ENCODE measurements at regions not wholly inside any gene's neighbourhood (a gene's known extent, or its start where the extent isn't known, plus 50 kb on each side); places are given as distances from the start of the nearest gene placed in this dataset.

DNA sequence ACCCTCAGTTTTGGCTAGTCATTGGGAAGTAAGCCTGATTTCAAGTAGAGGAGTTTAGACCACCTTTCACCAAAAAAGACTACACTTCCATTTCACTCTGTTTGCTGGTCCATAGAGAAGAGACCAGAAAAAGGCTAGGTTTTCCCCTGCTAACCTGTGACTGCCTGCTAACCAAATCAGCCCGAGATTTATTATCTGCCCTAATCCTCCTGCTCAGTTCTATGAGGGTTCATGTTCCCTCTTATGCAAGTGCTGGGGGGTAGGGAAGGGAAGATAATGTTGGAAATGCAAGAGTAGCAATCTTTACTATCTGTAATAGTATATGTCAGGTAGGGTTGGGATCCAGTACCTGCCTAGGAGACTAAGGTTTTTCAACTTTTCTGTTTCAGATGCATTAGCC lies 51.6 kb upstream of the CCNG1 start:
- no peak overlapping the region for H3K9ac ChIP-seq (replicated peaks; ENCODE audit: extremely low read depth, insufficient read depth, low read length)
- no peak overlapping the region for H3K27ac ChIP-seq (ENCODE audit: insufficient read depth, low read depth, low read length)
- BruUV-seq (replicated peaks): no TSS peak
- H3K36me3 ChIP-seq (ENCODE audit: control insufficient read depth in 2 of 2, extremely low read depth in 1 of 2, insufficient read depth in 2 of 2, low read length in 2 of 2): no peaks in the 10 kb centered on the region
- dilution Hi-C loops (cut with MboI; ENCODE audit: extremely low pct_ligation_motif_present, low sequenced_read_pairs): no loop called here
- H3K4me3 ChIP-seq (replicated peaks in 1 of 3; ENCODE audit: insufficient read depth in 1 of 3, low read depth in 1 of 3, low read length in 3 of 3): no peak overlapping the region
- no peaks in the 10 kb centered on the region for H3K9me3 ChIP-seq (replicated peaks; ENCODE audit: control insufficient read depth, insufficient read depth, low read length)
- intact Hi-C loops (cut with micrococcal nuclease): no loop called here
- ChIA-PET CTCF (interaction anchor here (2.2 kb wide), 1 partner anchor 23 kb away, joined by 7 read pairs; no protein-coding TSS in a partner anchor), POLR2A (no interaction called here)
- no peaks in the 10 kb centered on the region for H3K4me1 ChIP-seq (ENCODE audit: control insufficient read depth, extremely low read depth, insufficient read depth, low read length)
- no peaks in the 10 kb centered on the region for H3K9me1 ChIP-seq (replicated peaks; ENCODE audit: control insufficient read depth, extremely low read depth, insufficient read depth, low read length)
- no peak overlapping the region for H3K4me2 ChIP-seq (ENCODE audit: insufficient read depth, low read length)
- no peaks in the 10 kb centered on the region for H4K20me1 ChIP-seq (replicated peaks; ENCODE audit: control insufficient read depth, extremely low read depth, insufficient read depth, low read length)
- DNase-seq (ENCODE audit: low read depth, low spot score) (no peak), FAIRE-seq (no peak)
- H2AFZ ChIP-seq (ENCODE audit: low read depth, low read length): no peak overlapping the region
- no peaks in the 10 kb centered on the region for H3K27me3 ChIP-seq (ENCODE audit: control insufficient read depth in 2 of 2, insufficient read depth in 2 of 2, low read length in 2 of 2)
- H3K79me2 ChIP-seq (ENCODE audit: control insufficient read depth, insufficient read depth, low read length): no peaks in the 10 kb centered on the region
- TF ChIP-seq JUN (IDR thresholded peaks at IDR 0.05; ENCODE audit: borderline replicate concordance, insufficient read depth, insufficient read length, low read depth) (no peak), POLR2AphosphoS5 (IDR thresholded peaks at IDR 0.05; ENCODE audit: insufficient read depth, low read depth, low read length) (no peak), MYC (IDR thresholded peaks at IDR 0.05; ENCODE audit: low read depth, low read length) (no peak), GATA2 (IDR thresholded peaks at IDR 0.05; ENCODE audit: insufficient read depth, insufficient read length, low read depth, low read length) (no peak), POLR2A (IDR thresholded peaks at IDR 0.05; ENCODE audit: low read depth, low read length) (no peak), EZH2 (IDR thresholded peaks at IDR 0.05; ENCODE audit: borderline replicate concordance, low read depth, low read length, severe bottlenecking) (no peak), FOS (IDR thresholded peaks at IDR 0.05; ENCODE audit: borderline replicate concordance, insufficient read depth, low read length) (no peak)
- TF ChIP-seq, protein P1, sequence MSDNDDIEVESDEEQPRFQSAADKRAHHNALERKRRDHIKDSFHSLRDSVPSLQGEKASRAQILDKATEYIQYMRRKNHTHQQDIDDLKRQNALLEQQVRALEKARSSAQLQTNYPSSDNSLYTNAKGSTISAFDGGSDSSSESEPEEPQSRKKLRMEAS (IDR thresholded peaks at IDR 0.05; ENCODE audit: insufficient read depth, insufficient read length): no peak
- TF ChIP-seq, protein P2, sequence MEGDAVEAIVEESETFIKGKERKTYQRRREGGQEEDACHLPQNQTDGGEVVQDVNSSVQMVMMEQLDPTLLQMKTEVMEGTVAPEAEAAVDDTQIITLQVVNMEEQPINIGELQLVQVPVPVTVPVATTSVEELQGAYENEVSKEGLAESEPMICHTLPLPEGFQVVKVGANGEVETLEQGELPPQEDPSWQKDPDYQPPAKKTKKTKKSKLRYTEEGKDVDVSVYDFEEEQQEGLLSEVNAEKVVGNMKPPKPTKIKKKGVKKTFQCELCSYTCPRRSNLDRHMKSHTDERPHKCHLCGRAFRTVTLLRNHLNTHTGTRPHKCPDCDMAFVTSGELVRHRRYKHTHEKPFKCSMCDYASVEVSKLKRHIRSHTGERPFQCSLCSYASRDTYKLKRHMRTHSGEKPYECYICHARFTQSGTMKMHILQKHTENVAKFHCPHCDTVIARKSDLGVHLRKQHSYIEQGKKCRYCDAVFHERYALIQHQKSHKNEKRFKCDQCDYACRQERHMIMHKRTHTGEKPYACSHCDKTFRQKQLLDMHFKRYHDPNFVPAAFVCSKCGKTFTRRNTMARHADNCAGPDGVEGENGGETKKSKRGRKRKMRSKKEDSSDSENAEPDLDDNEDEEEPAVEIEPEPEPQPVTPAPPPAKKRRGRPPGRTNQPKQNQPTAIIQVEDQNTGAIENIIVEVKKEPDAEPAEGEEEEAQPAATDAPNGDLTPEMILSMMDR (IDR thresholded peaks at IDR 0.05; ENCODE audit: extremely low read depth in 1 of 2, insufficient read depth in 1 of 2, low read depth in 1 of 2, low read length in 2 of 2): no peak

Data from endothelial cell of umbilical vein (primary cell).